ENCODE measurements at regions not wholly inside any gene's neighbourhood (a gene's known extent, or its start where the extent isn't known, plus 50 kb on each side); places are given as distances from the start of the nearest gene placed in this dataset.
"Not testable (repeated sequence)": the region's sequence is repeated elsewhere in the genome, so short reads cannot be mapped to it uniquely, and the experiment has no call there.

GRCh38 chr1:79704067-79704466 is 697.5 kb upstream of the ADGRL4 start:
- DNase-seq (ENCODE audit: low read depth in 2 of 2), result no peak

GRCh38 chr1:79702336-79702999 is 695.9 kb upstream of the ADGRL4 start:
- not testable (repeated sequence) for DNase-seq (ENCODE audit: low read depth in 2 of 2)

DNA sequence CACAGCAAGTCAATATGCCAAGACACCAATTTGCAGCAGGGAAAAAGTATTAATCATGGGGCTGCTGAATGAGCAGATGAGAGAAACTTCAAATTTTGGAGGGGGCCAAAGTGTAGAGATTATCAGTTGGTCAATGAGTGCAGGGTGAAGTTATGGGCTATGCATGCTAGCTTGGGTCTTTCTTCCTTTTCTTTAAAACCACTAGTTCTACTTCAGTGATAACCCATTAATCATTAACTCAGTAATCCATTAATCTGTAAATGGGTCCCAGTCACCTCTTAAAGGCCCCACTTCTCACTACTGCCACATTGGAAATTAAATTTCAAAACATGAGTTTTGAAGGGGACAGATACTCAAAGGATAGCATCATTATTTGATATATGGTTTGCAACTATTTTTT is 688.6 kb upstream of the ADGRL4 start:
- DNase-seq (ENCODE audit: low read depth in 2 of 2), result no peak

GRCh38 chr1:79694241-79694640 is 687.7 kb upstream of the ADGRL4 start:
- DNase-seq (ENCODE audit: low read depth in 2 of 2), result no peak

DNA sequence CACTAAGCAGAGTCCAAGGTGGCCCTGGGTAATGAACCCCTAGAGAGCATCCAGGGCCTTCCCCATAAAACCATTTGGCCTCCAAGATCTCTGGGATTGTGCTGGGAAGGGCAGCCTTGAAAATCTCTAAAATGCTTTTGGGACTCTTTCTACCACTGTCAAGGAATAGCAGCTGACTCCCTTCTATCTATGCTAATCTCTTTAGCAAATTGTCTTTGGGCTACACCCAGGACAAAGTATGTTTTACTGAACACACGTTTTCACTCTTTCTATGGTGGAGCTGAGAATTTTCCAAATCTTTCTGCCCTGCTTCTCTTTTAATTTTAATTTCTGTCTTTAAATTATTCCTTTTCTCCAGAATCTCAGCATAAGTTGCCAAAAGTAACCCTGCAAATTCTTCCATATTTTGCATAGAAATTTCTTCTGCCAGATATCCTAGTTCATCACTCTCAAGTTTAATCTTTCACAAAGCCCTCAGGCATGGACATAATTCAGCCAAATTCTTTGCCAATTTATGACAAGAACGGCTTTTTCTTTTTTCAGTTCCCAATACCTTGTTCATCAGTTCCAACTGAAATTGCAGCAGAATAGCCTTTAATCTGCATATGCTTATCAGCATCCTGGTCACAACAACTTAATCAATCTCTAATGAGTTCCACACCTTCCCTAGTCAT is 687.0 kb upstream of the ADGRL4 start:
- DNase-seq (ENCODE audit: low read depth in 2 of 2), result no peak

- no peak for DNase-seq (ENCODE audit: low read depth in 2 of 2)
Observed at GRCh38 chr1:79692519-79692918, 686.0 kb upstream of the ADGRL4 start.

DNA sequence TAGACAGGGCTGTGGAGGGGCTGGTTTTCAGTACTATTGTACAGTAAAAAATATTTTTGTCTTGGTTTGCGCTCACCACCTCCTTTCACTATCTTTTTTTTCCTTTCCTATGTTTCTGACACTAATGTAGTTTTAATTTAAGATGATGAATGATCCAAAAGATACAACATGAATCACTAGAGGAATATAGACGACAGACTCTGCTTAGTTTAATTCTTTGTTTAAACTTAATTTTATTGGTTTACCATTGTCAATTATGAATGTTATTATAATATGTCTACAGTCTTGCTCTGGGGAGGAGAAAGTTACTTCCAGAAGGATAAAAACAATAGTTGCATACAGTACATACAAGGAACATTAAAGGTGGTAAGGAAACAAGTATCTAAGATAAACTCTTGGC is 682.4 kb upstream of the ADGRL4 start:
- DNase-seq (ENCODE audit: low read depth in 2 of 2), result no peak

DNA sequence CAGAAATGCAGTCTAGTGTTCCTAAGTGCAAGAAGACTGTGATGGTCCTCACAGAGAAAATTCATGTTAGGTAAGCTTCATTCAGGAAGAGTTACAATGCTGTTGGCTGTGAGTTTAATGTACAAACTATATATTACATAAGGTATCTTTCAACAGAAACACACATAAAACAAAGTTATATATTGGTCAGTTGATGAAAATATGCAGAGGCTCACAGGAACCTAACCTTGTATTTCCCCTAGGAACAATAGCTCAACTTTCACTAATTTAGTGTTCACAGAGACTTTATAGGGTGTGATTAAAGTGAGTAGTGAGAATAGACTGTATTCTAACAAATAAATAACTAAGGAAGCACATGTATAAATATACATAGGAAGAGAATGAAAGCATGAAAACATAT is 676.9 kb upstream of the ADGRL4 start:
- no peak for DNase-seq (ENCODE audit: low read depth in 2 of 2)

- DNase-seq (ENCODE audit: low read depth in 2 of 2), result no peak
Observed at GRCh38 chr1:79682478-79682877, 675.9 kb upstream of the ADGRL4 start.

GRCh38 chr1:79681382-79681781 is 674.9 kb upstream of the ADGRL4 start:
- DNase-seq (ENCODE audit: low read depth in 2 of 2), result no peak

DNA sequence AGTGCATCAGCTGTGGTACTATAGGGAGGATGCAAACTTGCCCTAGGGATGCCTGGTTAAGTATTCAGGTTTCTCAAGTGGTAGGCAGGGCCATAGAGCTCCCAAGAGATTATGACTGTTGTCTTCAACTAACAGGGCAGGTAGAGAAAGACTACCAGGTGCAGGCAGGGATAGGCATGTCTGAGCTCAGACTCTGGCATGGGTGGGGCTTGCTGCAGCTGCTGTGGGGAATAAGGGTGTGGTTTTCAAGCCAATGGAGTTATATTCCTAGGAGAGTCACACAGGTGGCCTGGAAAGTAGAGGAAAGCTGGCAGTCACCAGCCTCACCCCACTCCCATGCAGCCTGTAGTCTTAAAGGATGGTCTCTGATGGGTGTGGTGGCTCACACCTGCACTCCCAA is 673.4 kb upstream of the ADGRL4 start:
- no peak for DNase-seq (ENCODE audit: low read depth in 2 of 2)

GRCh38 chr1:79667848-79668696 is 661.5 kb upstream of the ADGRL4 start:
- no peak for DNase-seq (ENCODE audit: low read depth in 2 of 2)

GRCh38 chr1:79667166-79667565 is 660.6 kb upstream of the ADGRL4 start:
- no peak for DNase-seq (ENCODE audit: low read depth in 2 of 2)

DNA sequence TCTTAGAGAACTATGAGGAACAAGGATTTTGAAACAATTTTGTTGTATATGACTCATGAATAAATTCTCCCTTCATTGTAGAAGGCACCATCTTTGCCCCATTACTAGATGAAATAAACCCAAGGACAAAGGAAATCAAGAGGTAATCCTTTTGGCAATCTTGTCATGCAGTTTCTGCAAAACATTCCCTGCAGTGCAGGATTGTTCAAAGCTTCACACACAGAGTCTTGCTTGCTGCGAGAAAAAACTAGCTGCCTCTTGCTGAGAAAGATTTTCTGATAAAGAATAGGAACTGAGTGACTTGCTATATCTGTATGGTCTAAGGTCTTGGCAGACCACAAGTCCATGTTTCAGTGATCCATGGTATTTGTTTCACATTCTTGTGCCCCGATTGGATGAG is 657.4 kb upstream of the ADGRL4 start:
- DNase-seq (ENCODE audit: low read depth in 2 of 2), result no peak

GRCh38 chr1:79662596-79662995 is 656.1 kb upstream of the ADGRL4 start:
- no peak for DNase-seq (ENCODE audit: low read depth in 2 of 2)

DNA sequence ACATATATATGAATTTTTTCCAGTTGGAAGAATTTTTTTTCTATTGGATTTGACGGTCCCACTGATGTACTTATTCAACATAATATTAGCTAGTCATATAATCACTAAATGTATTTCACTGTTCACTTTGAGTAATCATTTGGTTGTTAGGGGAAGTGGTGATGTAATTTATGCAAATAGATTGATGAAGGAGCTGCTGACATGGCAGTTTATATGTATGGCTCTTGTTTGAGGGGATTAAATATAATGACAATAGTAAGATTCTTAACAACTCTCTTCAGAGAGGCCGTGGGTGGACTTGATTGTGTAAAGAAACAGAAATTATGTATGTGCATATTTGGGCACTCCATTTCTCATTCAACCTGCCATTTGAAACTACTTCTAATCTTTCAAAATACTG is 653.6 kb upstream of the ADGRL4 start:
- no peak for DNase-seq (ENCODE audit: low read depth in 2 of 2)

- peak; percentile 35 to 41 for DNase-seq (ENCODE audit: low read depth in 2 of 2)
Observed at GRCh38 chr1:79657951-79658658, 651.6 kb upstream of the ADGRL4 start.

- DNase-seq (ENCODE audit: low read depth in 2 of 2), result no peak
Observed at GRCh38 chr1:79655876-79656275, 649.3 kb upstream of the ADGRL4 start.

GRCh38 chr1:79652426-79652825 is 645.9 kb upstream of the ADGRL4 start:
- no peak for DNase-seq (ENCODE audit: low read depth in 2 of 2)

DNA sequence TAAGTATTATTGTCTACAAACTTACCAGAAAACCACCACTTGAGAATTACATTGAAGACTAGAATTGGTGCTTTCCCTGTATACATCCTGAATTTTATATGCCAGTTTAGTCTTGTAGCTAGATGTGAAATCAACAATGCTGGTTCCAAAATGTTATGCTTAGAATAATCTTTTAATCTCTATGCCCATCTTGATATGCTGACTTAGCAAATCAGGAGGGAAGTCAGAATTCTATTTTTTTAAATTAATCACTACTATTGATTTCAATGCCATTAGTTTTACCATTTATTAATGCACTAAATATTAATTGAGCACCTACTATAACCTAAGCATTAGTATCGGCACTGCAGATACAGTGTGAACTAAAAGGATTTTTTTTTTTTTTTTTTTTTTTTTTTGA is 641.6 kb upstream of the ADGRL4 start:
- DNase-seq (ENCODE audit: low read depth in 2 of 2), result no peak

- DNase-seq (ENCODE audit: low read depth in 2 of 2), result no peak
Observed at GRCh38 chr1:79646880-79647279, 640.4 kb upstream of the ADGRL4 start.

GRCh38 chr1:79638382-79638781 is 631.9 kb upstream of the ADGRL4 start:
- no peak for DNase-seq (ENCODE audit: low read depth in 2 of 2)
